ENCODE measurements at regions not wholly inside any gene's neighbourhood (a gene's known extent, or its start where the extent isn't known, plus 50 kb on each side); places are given as distances from the start of the nearest gene placed in this dataset.

GRCh38 chr20:40100261-40100660, 588.8 kb downstream of the MAFB start:
- DNase-seq (ENCODE audit: extremely low read depth, low read depth): no peak
- TF ChIP-seq CTCF (IDR thresholded peaks at IDR 0.05; ENCODE audit: low read depth, low read length): no peak

GRCh38 chr20:40090236-40090635, 598.8 kb downstream of the MAFB start:
- TF ChIP-seq CTCF (IDR thresholded peaks at IDR 0.05; ENCODE audit: low read depth, low read length): no peak

GRCh38 chr20:40087496-40087895, 601.5 kb downstream of the MAFB start:
- TF ChIP-seq CTCF (IDR thresholded peaks at IDR 0.05; ENCODE audit: low read depth, low read length): no peak
- DNase-seq (ENCODE audit: extremely low read depth, low read depth): no peak

More at GRCh38 chr20:40090236-40090635, 598.8 kb downstream of the MAFB start:
- DNase-seq (ENCODE audit: extremely low read depth, low read depth): no peak

GRCh38 chr20:40085513-40085912, 603.5 kb downstream of the MAFB start:
- no peak for DNase-seq (ENCODE audit: extremely low read depth, low read depth)
- no peak for TF ChIP-seq CTCF (IDR thresholded peaks at IDR 0.05; ENCODE audit: low read depth, low read length)

- DNase-seq (ENCODE audit: extremely low read depth, low read depth): no peak
- no peak for TF ChIP-seq CTCF (IDR thresholded peaks at IDR 0.05; ENCODE audit: low read depth, low read length)
Measured at GRCh38 chr20:40082436-40082835, 606.6 kb downstream of the MAFB start.

- DNase-seq (ENCODE audit: extremely low read depth, low read depth): no peak
- no peak for TF ChIP-seq CTCF (IDR thresholded peaks at IDR 0.05; ENCODE audit: low read depth, low read length)
Measured at GRCh38 chr20:40081653-40082052, 607.4 kb downstream of the MAFB start.

GRCh38 chr20:40080041-40080652, 608.9 kb downstream of the MAFB start:
- no peak for DNase-seq (ENCODE audit: extremely low read depth, low read depth)
- TF ChIP-seq CTCF (IDR thresholded peaks at IDR 0.05; ENCODE audit: low read depth, low read length): no peak
